GM21515 (cell line): ENCODE measurements at regions not wholly inside any gene's neighbourhood (a gene's known extent, or its start where the extent isn't known, plus 50 kb on each side); places are given as distances from the start of the nearest gene placed in this dataset.
"Not testable (repeated sequence)": the region's sequence is repeated elsewhere in the genome, so short reads cannot be mapped to it uniquely, and the experiment has no call there.

ENCODE experiments used
- ATAC-seq: cut with Tn5 transposase; IDR thresholded peaks from one replicate; pipeline ENCODE4 v1.9.1; 2021; ENCODE audit not compliant: unreplicated experiment

DNA sequence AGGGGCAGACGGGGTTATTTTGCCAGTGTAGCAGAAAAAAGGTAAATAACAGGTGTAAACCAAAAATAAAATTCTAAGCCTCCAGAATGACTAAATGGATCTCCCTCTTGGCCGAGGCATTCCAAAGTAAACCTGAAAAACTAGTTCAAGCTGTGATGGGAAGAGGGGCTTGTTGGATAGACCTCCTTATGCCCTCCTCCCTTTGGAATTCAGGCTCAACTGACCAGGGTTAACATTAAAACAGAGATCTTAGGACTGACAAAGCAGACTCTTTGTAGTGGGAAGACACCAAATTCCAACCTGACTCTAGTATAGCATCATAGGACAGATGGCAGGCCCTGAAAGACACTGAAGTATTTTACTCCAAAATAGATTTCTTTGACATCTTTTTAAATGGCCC, 113.8 kb upstream of the ITGB1 start:
- no peak for ATAC-seq

DNA sequence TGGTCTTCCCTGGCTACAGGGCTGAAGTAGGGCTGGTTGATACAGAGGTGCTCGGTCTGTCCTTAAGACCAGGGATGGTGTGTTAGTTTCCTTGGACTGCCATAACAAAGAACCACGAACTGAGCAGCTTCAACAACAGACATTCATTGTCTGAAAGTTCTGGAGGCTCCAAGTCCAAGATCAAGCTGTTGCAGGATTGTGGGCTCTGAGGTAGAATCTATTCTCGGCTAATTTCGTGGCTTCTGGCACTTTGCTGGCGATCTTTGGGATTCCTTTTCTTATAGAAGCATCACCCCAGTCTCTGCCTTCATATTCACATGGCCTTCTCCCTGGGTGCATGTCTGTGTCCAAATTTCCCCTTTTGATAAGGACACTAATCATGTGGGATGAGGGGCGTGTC, 112.1 kb upstream of the ITGB1 start:
- no peak for ATAC-seq

DNA sequence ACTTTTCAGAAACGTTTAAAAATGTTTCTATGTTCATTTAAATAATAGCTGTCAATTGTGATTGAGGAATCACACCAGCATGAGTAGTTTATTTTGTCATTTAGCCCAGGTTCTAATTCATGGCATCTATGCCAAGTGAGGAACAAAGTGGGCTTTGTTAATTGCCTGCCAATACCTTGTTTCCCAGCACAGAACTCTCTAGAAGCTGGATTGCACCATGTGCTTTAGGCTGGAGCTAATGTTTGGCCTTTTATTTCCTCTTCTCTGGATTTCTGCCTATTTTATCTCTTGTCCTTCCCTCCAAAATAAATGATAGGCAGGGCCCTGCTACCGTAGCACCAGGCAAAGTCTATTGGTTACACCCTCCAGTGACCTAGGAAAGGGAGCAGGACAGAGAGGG, 109.9 kb upstream of the ITGB1 start:
- ATAC-seq, result no peak

DNA sequence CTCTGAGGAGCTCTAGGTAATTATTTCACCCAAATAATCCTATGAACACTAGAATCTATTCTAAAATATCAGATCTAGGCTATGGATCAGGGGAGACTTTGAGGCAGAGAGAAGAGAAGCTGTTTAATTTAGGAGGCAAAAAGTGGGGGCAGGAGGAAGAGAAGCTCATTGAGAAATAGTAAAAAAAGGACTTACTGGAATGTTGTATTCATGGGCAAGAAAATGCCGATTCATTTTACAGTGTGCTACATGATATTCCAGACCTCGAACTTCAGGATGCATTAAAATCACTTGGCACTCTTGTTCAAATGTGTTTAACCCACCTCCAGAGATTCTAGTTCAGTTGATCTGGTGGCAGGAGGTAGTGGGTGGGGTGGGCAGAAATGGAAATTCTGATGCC, 109.5 kb upstream of the ITGB1 start:
- no peak for ATAC-seq

DNA sequence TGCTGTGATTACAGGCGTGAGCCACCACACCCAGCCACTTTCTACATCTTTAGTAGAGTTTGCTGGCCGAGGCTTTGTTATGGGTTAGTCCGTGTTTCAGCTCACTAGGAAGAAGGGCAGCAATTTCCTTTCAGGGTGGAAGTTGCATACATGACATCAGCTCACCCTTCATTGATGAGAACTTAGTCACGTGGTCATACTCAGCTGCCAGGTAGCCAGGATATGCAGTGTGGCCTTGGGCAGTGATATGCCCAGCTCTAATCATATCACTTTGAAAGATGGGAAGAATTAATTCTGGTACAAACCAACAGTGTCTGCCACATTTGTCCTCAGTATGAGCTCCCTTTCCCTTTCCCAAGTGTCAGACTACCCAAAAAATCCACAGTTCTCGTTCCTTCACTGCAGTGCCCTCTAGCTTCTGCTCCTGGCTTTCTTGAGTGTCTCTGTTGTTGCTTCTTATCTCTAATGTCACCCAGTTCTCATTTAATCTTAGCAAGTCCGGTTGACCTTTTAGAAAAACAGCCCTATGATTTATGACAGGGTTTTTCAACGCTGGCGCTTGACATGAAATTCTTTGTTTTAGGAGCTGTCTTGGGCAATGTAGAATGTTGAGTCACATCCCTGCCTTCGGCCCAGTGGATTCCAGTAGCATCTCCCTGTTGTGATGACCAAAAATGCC, 108.7 kb upstream of the ITGB1 start:
- ATAC-seq, result no peak

GRCh38 chr10:33065111-33065510, 107.1 kb upstream of the ITGB1 start:
- no peak for ATAC-seq

GRCh38 chr10:33064706-33065105, 106.7 kb upstream of the ITGB1 start:
- ATAC-seq, result no peak

GRCh38 chr10:33057620-33058019, 99.6 kb upstream of the ITGB1 start:
- ATAC-seq, result no peak

GRCh38 chr10:33056828-33057596, 99.0 kb upstream of the ITGB1 start:
- no peak for ATAC-seq

- ATAC-seq, result no peak
Observed at GRCh38 chr10:33055625-33056024, 97.6 kb upstream of the ITGB1 start.

- no peak for ATAC-seq
Observed at GRCh38 chr10:33052915-33053810, 95.1 kb upstream of the ITGB1 start.

GRCh38 chr10:33052263-33052875, 94.3 kb upstream of the ITGB1 start:
- no peak for ATAC-seq

- not testable (repeated sequence) for ATAC-seq
Observed at GRCh38 chr10:33049963-33050920, 92.2 kb upstream of the ITGB1 start.

DNA sequence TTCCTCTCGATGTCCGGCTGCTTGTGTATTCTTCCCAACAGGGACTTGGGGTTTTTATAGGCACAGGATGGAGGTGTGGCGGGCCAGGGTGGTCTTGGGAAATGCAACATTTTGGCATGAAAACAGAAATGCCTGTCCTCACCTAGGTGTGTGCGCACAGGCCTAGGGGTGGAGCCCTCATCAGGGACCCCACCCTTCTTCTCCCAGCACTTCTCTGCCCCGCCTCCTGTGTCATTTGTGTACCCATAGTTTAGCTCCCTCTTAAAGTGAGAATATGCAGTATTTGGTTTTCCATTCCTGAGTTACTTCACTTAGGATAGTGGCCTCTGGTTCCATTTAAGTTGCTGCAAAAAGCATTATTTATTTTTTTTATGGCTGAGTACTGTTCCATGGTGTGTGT, 90.2 kb upstream of the ITGB1 start:
- no peak for ATAC-seq

DNA sequence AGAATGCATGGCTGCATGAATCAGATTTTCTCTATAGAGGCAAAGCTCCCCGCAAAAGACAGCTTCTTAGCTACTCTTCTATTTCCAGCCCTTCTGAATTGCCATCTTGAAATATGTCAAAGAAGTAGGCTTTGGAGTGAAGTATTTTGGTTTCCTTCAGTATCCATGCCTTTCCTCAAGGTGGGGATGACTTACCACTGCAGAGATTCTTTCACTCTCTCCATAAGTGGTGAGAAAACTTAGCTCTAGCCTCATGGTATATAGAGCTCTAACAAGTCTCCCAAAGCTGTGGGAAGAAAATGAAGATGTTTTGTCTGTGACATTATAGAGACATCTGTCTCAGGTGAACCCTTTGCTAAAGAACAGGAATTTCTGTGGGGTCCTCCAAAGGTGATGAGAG, 89.6 kb upstream of the ITGB1 start:
- no peak for ATAC-seq

GRCh38 chr10:33046792-33047191, 88.8 kb upstream of the ITGB1 start:
- no peak for ATAC-seq

DNA sequence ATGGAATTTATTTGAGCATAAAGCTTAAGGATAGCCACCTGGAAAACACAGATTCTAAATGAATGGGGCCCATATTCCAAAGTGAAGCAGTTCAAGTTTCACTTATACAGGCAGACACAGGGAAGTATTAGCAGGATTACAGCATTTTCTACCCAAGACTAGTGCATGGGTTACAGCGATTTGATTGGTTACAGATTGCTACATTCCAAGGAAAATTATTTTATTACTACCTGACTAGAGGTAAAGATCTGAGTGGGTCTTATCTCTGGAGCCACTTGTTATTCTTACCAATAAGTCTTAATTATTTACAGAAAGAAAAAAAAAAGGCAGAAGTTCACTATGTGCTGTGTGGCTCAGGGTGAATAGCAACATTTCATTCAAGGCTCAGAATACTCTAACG, 87.4 kb upstream of the ITGB1 start:
- no peak for ATAC-seq

GRCh38 chr10:33042565-33042964, 84.5 kb upstream of the ITGB1 start:
- ATAC-seq, result no peak

- ATAC-seq, result no peak
Observed at GRCh38 chr10:33041783-33042437, 83.9 kb upstream of the ITGB1 start.

GRCh38 chr10:33040436-33040835, 82.4 kb upstream of the ITGB1 start:
- ATAC-seq, result no peak
